H9 (cell line): ENCODE measurements at regions not wholly inside any gene's neighbourhood (a gene's known extent, or its start where the extent isn't known, plus 50 kb on each side); places are given as distances from the start of the nearest gene placed in this dataset.

Source experiments
- DNase-seq: peaks from one replicate; pipeline ENCODE4 v3.0.0-alpha.2; 2017
- H2AFZ ChIP-seq: one replicate; pipeline ENCODE4 v1.6.1; 2013; ENCODE audit warnings: mild to moderate bottlenecking, low read length, control low read depth, moderate library complexity
- H2AK5ac ChIP-seq: 2 replicates; pipeline ENCODE4 v1.6.1; 2013; ENCODE audit warnings: low read length, control low read depth, mixed read lengths; ENCODE audit not compliant: insufficient read length
- H2BK120ac ChIP-seq: one replicate; pipeline ENCODE4 v1.6.1; 2013; ENCODE audit warnings: low read depth, mild to moderate bottlenecking, low read length, control low read depth, inconsistent platforms; ENCODE audit not compliant: poor library complexity, severe bottlenecking
- H2BK12ac ChIP-seq: 2 replicates; pipeline ENCODE4 v1.6.1; 2013; ENCODE audit warnings: low read length, control low read depth, mixed read lengths, low read depth; ENCODE audit not compliant: insufficient read length
- H2BK15ac ChIP-seq: 2 replicates; pipeline ENCODE4 v1.6.1; 2013; ENCODE audit warnings: low read depth, low read length, control low read depth
- H2BK20ac ChIP-seq: one replicate; pipeline ENCODE4 v1.6.1; 2013; ENCODE audit warnings: low read depth, mild to moderate bottlenecking, low read length, control low read depth, inconsistent platforms; ENCODE audit not compliant: poor library complexity, severe bottlenecking
- H2BK5ac ChIP-seq: 2 replicates; pipeline ENCODE4 v1.6.1; 2013; ENCODE audit warnings: low read length, control low read depth, mixed read lengths; ENCODE audit not compliant: insufficient read length
- H3K14ac ChIP-seq: 2 replicates; pipeline ENCODE4 v1.6.1; 2013; ENCODE audit warnings: low read length, control low read depth; ENCODE audit not compliant: insufficient read depth
- H3K18ac ChIP-seq: 2 replicates; pipeline ENCODE4 v1.6.1; 2013; ENCODE audit warnings: low read depth, mild to moderate bottlenecking, mixed read lengths, low read length, control low read depth; ENCODE audit not compliant: insufficient read length
- H3K23ac ChIP-seq: 2 replicates; pipeline ENCODE4 v1.6.1; 2013; ENCODE audit warnings: low read length, control low read depth, mixed read lengths, low read depth; ENCODE audit not compliant: insufficient read length
- H3K23me2 ChIP-seq: 2 replicates; pipeline ENCODE4 v1.6.1; 2013; ENCODE audit warnings: low read depth, mild to moderate bottlenecking, mixed read lengths, low read length, control low read depth; ENCODE audit not compliant: insufficient read length, poor library complexity, severe bottlenecking
- H3K27ac ChIP-seq: 2 replicates; pipeline ENCODE4 v1.5.1; 2013; ENCODE audit warnings: low read length, control low read depth, mixed read lengths, low read depth; ENCODE audit not compliant: insufficient read length
- H3K27me3 ChIP-seq: 2 replicates; pipeline ENCODE4 v1.6.1; 2013; ENCODE audit warnings: low read length, control low read depth, inconsistent platforms; ENCODE audit not compliant: insufficient read depth
- H3K4ac ChIP-seq: 2 replicates; pipeline ENCODE4 v1.6.1; 2013; ENCODE audit warnings: low read depth, mild to moderate bottlenecking, control low read depth, inconsistent platforms, low read length, moderate library complexity
- H3K4me1 ChIP-seq: 2 replicates; pipeline ENCODE4 v1.6.1; 2013; ENCODE audit warnings: low read length, control low read depth, inconsistent platforms; ENCODE audit not compliant: insufficient read depth
- H3K4me2 ChIP-seq: 2 replicates; pipeline ENCODE4 v1.6.1; 2013; ENCODE audit warnings: low read length, control low read depth, mixed read lengths; ENCODE audit not compliant: insufficient read length, insufficient read depth
- H3K56ac ChIP-seq: 2 replicates; pipeline ENCODE4 v1.6.1; 2013; ENCODE audit warnings: low read depth, mild to moderate bottlenecking, mixed read lengths, low read length, control low read depth; ENCODE audit not compliant: insufficient read length
- H3K79me1 ChIP-seq: 2 replicates; pipeline ENCODE4 v1.6.1; 2013; ENCODE audit warnings: low read depth, mild to moderate bottlenecking, moderate library complexity, low read length, control low read depth, inconsistent platforms; ENCODE audit not compliant: insufficient read depth, poor library complexity, severe bottlenecking
- H3K79me2 ChIP-seq: 2 replicates; pipeline ENCODE4 v1.6.1; 2013; ENCODE audit warnings: low read length, control low read depth, inconsistent platforms; ENCODE audit not compliant: insufficient read depth
- H3K9ac ChIP-seq: 2 replicates; pipeline ENCODE4 v1.6.1; 2013; ENCODE audit warnings: low read length, control low read depth, mixed read lengths; ENCODE audit not compliant: insufficient read length; ENCODE audit errors: extremely low read depth
- H3K9me3 ChIP-seq: one replicate; pipeline ENCODE4 v1.6.1; 2013; ENCODE audit warnings: low read depth, low read length, inconsistent platforms; ENCODE audit not compliant: control insufficient read depth
- H3T11ph ChIP-seq: one replicate; pipeline ENCODE4 v1.6.1; 2013; ENCODE audit warnings: mild to moderate bottlenecking, low read length, control low read depth, inconsistent platforms
- H4K20me1 ChIP-seq: one replicate; pipeline ENCODE4 v1.6.1; 2013; ENCODE audit not compliant: control insufficient read depth, insufficient read length, insufficient read depth
- H4K5ac ChIP-seq: 2 replicates; pipeline ENCODE4 v1.6.1; 2013; ENCODE audit warnings: low read depth, mild to moderate bottlenecking, mixed read lengths, low read length, control low read depth; ENCODE audit not compliant: insufficient read length
- H4K8ac ChIP-seq: replicated peaks from 2 replicates; pipeline ENCODE4 v1.6.1; 2013; ENCODE audit warnings: low read length, control low read depth, mixed read lengths, low read depth; ENCODE audit not compliant: insufficient read length
- H4K91ac ChIP-seq: 2 replicates; pipeline ENCODE4 v1.6.1; 2013; ENCODE audit warnings: low read depth, mild to moderate bottlenecking, moderate library complexity, mixed read lengths, low read length, control low read depth; ENCODE audit not compliant: insufficient read length
- H3K27ac Mint-ChIP-seq, 3 experiments: 2 replicates in 2 of 3; 3 replicates in 1 of 3; pipeline ENCODE4 v1.8.0; 2020 to 2021; ENCODE audit warnings: mixed read lengths in 3 of 3, mild to moderate bottlenecking in 1 of 3, moderate library complexity in 1 of 3
- H3K27me3 Mint-ChIP-seq: 2 replicates; pipeline ENCODE4 v1.8.0; 2021; ENCODE audit warnings: low read depth, mild to moderate bottlenecking, moderate library complexity, mixed read lengths
- H3K36me3 Mint-ChIP-seq, 3 experiments: 2 replicates in 2 of 3; 3 replicates in 1 of 3; pipeline ENCODE4 v1.8.0; 2020 to 2021; ENCODE audit warnings: low read depth in 3 of 3, mixed read lengths in 3 of 3; ENCODE audit not compliant: insufficient read depth in 1 of 3
- H3K4me1 Mint-ChIP-seq, 2 experiments: 2 replicates each; pipeline ENCODE4 v1.8.0; 2020; ENCODE audit warnings: mixed read lengths in 2 of 2
- H3K4me3 Mint-ChIP-seq, 2 experiments: 2 replicates in 1 of 2; 3 replicates in 1 of 2; pipeline ENCODE4 v1.8.0; 2020 to 2021; ENCODE audit warnings: mild to moderate bottlenecking in 2 of 2, mixed read lengths in 2 of 2, moderate library complexity in 1 of 2
- H3K9me3 Mint-ChIP-seq, 2 experiments: 2 replicates in 1 of 2; 3 replicates in 1 of 2; pipeline ENCODE4 v1.8.0; 2020; ENCODE audit warnings: mild to moderate bottlenecking in 2 of 2, mixed read lengths in 2 of 2, moderate library complexity in 1 of 2
- CTCF ChIP-seq: fragments of 200-600 bp; sonication (generic); conservative IDR thresholded peaks from 3 replicates; pipeline ENCODE4 v1.8.0; 2021; ENCODE audit warnings: antibody characterized with exemption, mild to moderate bottlenecking
- WGBS: extraction: QIAGEN DNeasy Blood & Tissue Kit; methylation state at CpG from one replicate; pipeline ENCODE4 v1.1.7; 2013; ENCODE audit warnings: missing lambda C conversion rate, low lambda C conversion rate, mixed read lengths; ENCODE audit not compliant: insufficient read length; ENCODE audit errors: extremely low coverage; 5-methylcytosine and 5-hydroxymethylcytosine counted together

- Histone ChIP-seq H3K4ac (no peak overlapping the region), H3K4me1 (no peaks in the 10 kb centered on the region), H3K56ac (no peak overlapping the region), H3K27me3 (no peaks in the 10 kb centered on the region), H3K4me2 (no peak overlapping the region), H3K9me3 (no peaks in the 10 kb centered on the region), H2AFZ (no peak overlapping the region), H2AK5ac (no peak overlapping the region), H3K23me2 (no peaks in the 10 kb centered on the region), H2BK5ac (no peak overlapping the region), H4K20me1 (no peaks in the 10 kb centered on the region), H4K91ac (no peak overlapping the region), H4K5ac (no peak overlapping the region), H3K79me2 (no peaks in the 10 kb centered on the region), H2BK15ac (no peak overlapping the region), H3K18ac (no peak overlapping the region), H3K9ac (no peak overlapping the region), H3K23ac (no peak overlapping the region), H2BK120ac (no peak overlapping the region), H2BK20ac (peak overlapping the region; percentile 26), H3K14ac (no peak overlapping the region), H3K79me1 (no peaks in the 10 kb centered on the region), H2BK12ac (no peak overlapping the region), H4K8ac (no peak overlapping the region), H3K27ac (no peak overlapping the region), H3T11ph (no peak overlapping the region)
- DNase-seq: no peak
- no peaks in the 10 kb centered on the region for H3K9me3 Mint-ChIP-seq
- no peaks in the 10 kb centered on the region; the same call in 1 of the 2 replicates for H3K27me3 Mint-ChIP-seq
- no CpG with 5 or more reads among the region's 3 CpGs for WGBS
- TF ChIP-seq CTCF: no peak
- no peak overlapping the region; a peak in 1 of 7 replicates for H3K27ac Mint-ChIP-seq
- H3K4me1 Mint-ChIP-seq: no peaks in the 10 kb centered on the region
- H3K36me3 Mint-ChIP-seq: no peaks in the 10 kb centered on the region
- H3K4me3 Mint-ChIP-seq: no peak overlapping the region
These were observed 755.7 kb downstream of the KCNA4 start for GRCh38 chr11:29260939-29261705.
